HepG2 (cell line): ENCODE measurements at regions not wholly inside any gene's neighbourhood (a gene's known extent, or its start where the extent isn't known, plus 50 kb on each side); places are given as distances from the start of the nearest gene placed in this dataset.

Experiments used
- ATF1 ChIP-seq: IDR thresholded peaks from 2 replicates; pipeline ENCODE4 v1.6.1; 2016; ENCODE audit warnings: mild to moderate bottlenecking, control low read depth
- CAMTA2 ChIP-seq: sonication (generic); formaldehyde crosslinking; IDR thresholded peaks from 2 replicates; pipeline ENCODE4 v1.4.0; 2020; ENCODE audit warnings: mild to moderate bottlenecking, missing genetic modification reagents, borderline replicate concordance
- ETV6 ChIP-seq: sonication (generic); formaldehyde crosslinking; conservative IDR thresholded peaks from 2 replicates; pipeline ENCODE4 v1.4.0; 2020; ENCODE audit warnings: missing genetic modification reagents
- FLYWCH1 ChIP-seq: sonication (generic); formaldehyde crosslinking; IDR thresholded peaks from 2 replicates; pipeline ENCODE4 v1.8.1; 2023; ENCODE audit warnings: mild to moderate bottlenecking, missing genetic modification reagents
- FOSL1 ChIP-seq: sonication (generic); formaldehyde crosslinking; IDR thresholded peaks from 2 replicates; pipeline ENCODE4 v1.9.0; 2021; ENCODE audit warnings: missing genetic modification reagents, borderline replicate concordance
- GABPA ChIP-seq, 2 experiments: IDR thresholded peaks; 2 replicates each; pipeline ENCODE4 v1.6.1; 2011 to 2016; ENCODE audit warnings: low read depth in 2 of 2, low read length in 1 of 2, missing biosample characterization in 1 of 2, missing genetic modification characterization in 1 of 2
- HNRNPL ChIP-seq: fragments of 200-400 bp; formaldehyde crosslinking; IDR thresholded peaks from 2 replicates; pipeline ENCODE4 v1.6.1; 2017; ENCODE audit warnings: mild to moderate bottlenecking, low read depth, low read length
- ISL2 ChIP-seq: sonication (generic); formaldehyde crosslinking; IDR thresholded peaks from 2 replicates; pipeline ENCODE4 v1.5.0; 2020; ENCODE audit warnings: missing genetic modification reagents
- JARID2 ChIP-seq: sonication (generic); formaldehyde crosslinking; IDR thresholded peaks from 2 replicates; pipeline ENCODE4 v1.8.1; 2023; ENCODE audit warnings: missing genetic modification reagents, inconsistent platforms; ENCODE audit not compliant: insufficient replicate concordance
- PHF8 ChIP-seq: sonication (generic); formaldehyde crosslinking; IDR thresholded peaks from 2 replicates; pipeline ENCODE4 v1.5.0; 2020; ENCODE audit warnings: missing genetic modification reagents
- RAD51 ChIP-seq: fragments of 450-650 bp; IDR thresholded peaks from 2 replicates; pipeline ENCODE4 v1.6.1; 2016; ENCODE audit warnings: borderline replicate concordance
- TOE1 ChIP-seq: sonication (generic); formaldehyde crosslinking; IDR thresholded peaks from 2 replicates; pipeline ENCODE4 v1.4.0; 2020; ENCODE audit warnings: mild to moderate bottlenecking, missing genetic modification reagents
- XBP1 ChIP-seq: sonication (generic); formaldehyde crosslinking; IDR thresholded peaks from 2 replicates; pipeline ENCODE4 v1.5.0; 2020; ENCODE audit warnings: missing genetic modification reagents
- ZNF207 ChIP-seq: fragments of 450-650 bp; IDR thresholded peaks from 2 replicates; pipeline ENCODE4 v1.6.1; 2016; ENCODE audit warnings: antibody characterized with exemption, borderline replicate concordance
- ZNF572 ChIP-seq: sonication (generic); formaldehyde crosslinking; IDR thresholded peaks from 2 replicates; pipeline ENCODE4 v1.5.1; 2020; ENCODE audit warnings: mild to moderate bottlenecking, missing genetic modification reagents
- ZNF670 ChIP-seq: sonication (generic); formaldehyde crosslinking; IDR thresholded peaks from 2 replicates; pipeline ENCODE4 v1.8.0; 2022; ENCODE audit warnings: mild to moderate bottlenecking, missing genetic modification reagents, borderline replicate concordance
- ZNF776 ChIP-seq: sonication (generic); formaldehyde crosslinking; IDR thresholded peaks from 2 replicates; pipeline ENCODE4 v1.4.0; 2020; ENCODE audit warnings: mild to moderate bottlenecking, missing genetic modification reagents
- TF ChIP-seq, protein P1 (sequence below), 2 experiments: sonication (generic) in 1 of 2; formaldehyde crosslinking in 1 of 2; IDR thresholded peaks; 2 replicates each; pipeline versions ENCODE4 v1.4.0 to v1.6.1; 2016 to 2020; ENCODE audit warnings: borderline replicate concordance in 1 of 2, low read depth in 1 of 2, mild to moderate bottlenecking in 1 of 2, missing genetic modification reagents in 1 of 2
- TF ChIP-seq, protein P2 (sequence below): IDR thresholded peaks from 2 replicates; pipeline ENCODE4 v1.6.1; 2016; ENCODE audit warnings: missing genetic modification reagents, missing compliant biosample characterization
- TF ChIP-seq, protein P3 (sequence below): IDR thresholded peaks from 2 replicates; pipeline ENCODE4 v1.6.1; 2016; ENCODE audit warnings: low read depth, control low read depth
- TF ChIP-seq, protein P4 (sequence below): IDR thresholded peaks from 2 replicates; pipeline ENCODE4 v1.6.1; 2016; ENCODE audit warnings: missing compliant biosample characterization, missing genetic modification reagents, borderline replicate concordance
- TF ChIP-seq, protein P5 (sequence below): sonication (generic); formaldehyde crosslinking; IDR thresholded peaks from 2 replicates; pipeline ENCODE4 v1.4.0; 2020; ENCODE audit warnings: missing genetic modification reagents

DNA sequence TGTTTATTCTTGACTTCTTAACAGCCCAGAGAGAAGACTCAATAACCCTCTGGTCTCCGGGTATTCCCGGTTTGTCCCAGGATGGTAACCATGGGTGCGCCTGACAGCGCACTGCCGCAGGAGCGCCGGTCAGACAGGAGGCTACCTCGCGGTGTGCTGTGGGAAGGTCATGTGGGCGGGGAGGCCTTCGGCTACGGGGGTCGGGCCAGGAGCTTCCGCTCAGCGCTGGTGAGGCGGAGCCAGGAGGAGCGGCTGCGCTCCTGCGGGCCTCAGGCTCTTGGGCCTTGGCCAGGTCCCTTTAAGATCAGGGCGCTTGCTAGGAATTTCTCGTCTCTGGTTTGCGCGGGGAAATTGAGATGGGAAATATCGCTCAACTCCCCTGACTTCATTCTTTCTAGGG, 182.3 kb upstream of the NDN start (continued):
- TF ChIP-seq, protein P1, sequence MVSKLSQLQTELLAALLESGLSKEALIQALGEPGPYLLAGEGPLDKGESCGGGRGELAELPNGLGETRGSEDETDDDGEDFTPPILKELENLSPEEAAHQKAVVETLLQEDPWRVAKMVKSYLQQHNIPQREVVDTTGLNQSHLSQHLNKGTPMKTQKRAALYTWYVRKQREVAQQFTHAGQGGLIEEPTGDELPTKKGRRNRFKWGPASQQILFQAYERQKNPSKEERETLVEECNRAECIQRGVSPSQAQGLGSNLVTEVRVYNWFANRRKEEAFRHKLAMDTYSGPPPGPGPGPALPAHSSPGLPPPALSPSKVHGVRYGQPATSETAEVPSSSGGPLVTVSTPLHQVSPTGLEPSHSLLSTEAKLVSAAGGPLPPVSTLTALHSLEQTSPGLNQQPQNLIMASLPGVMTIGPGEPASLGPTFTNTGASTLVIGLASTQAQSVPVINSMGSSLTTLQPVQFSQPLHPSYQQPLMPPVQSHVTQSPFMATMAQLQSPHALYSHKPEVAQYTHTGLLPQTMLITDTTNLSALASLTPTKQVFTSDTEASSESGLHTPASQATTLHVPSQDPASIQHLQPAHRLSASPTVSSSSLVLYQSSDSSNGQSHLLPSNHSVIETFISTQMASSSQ (IDR thresholded peaks at IDR 0.05; ENCODE audit: low read depth): no peak
- TF ChIP-seq, protein P1 (CRISPR knock-in tag; IDR thresholded peaks at IDR 0.05; ENCODE audit: borderline replicate concordance): no peak
- TF ChIP-seq ZNF670 (CRISPR knock-in tag) (no peak), FOSL1 (CRISPR knock-in tag) (no peak), PHF8 (no peak), ZNF207 (no peak), FLYWCH1 (no peak), XBP1 (CRISPR knock-in tag) (no peak), ETV6 (CRISPR knock-in tag) (no peak), ISL2 (CRISPR knock-in tag) (no peak), GABPA (IDR thresholded peaks at IDR 0.05; ENCODE audit: low read depth, low read length) (peak; percentile 52), GABPA (CRISPR knock-in tag; IDR thresholded peaks at IDR 0.05; ENCODE audit: low read depth) (peak; percentile 81), ATF1 (CRISPR knock-in tag) (no peak), ZNF572 (CRISPR knock-in tag) (no peak), JARID2 (CRISPR knock-in tag) (no peak), HNRNPL (no peak), CAMTA2 (CRISPR knock-in tag) (no peak), RAD51 (no peak), TOE1 (no peak), ZNF776 (CRISPR knock-in tag) (no peak)
- TF ChIP-seq, protein P2, sequence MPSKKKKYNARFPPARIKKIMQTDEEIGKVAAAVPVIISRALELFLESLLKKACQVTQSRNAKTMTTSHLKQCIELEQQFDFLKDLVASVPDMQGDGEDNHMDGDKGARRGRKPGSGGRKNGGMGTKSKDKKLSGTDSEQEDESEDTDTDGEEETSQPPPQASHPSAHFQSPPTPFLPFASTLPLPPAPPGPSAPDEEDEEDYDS (CRISPR knock-in tag): no peak
- TF ChIP-seq, protein P3, sequence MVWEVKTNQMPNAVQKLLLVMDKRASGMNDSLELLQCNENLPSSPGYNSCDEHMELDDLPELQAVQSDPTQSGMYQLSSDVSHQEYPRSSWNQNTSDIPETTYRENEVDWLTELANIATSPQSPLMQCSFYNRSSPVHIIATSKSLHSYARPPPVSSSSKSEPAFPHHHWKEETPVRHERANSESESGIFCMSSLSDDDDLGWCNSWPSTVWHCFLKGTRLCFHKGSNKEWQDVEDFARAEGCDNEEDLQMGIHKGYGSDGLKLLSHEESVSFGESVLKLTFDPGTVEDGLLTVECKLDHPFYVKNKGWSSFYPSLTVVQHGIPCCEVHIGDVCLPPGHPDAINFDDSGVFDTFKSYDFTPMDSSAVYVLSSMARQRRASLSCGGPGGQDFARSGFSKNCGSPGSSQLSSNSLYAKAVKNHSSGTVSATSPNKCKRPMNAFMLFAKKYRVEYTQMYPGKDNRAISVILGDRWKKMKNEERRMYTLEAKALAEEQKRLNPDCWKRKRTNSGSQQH (CRISPR knock-in tag): no peak
- TF ChIP-seq, protein P4, sequence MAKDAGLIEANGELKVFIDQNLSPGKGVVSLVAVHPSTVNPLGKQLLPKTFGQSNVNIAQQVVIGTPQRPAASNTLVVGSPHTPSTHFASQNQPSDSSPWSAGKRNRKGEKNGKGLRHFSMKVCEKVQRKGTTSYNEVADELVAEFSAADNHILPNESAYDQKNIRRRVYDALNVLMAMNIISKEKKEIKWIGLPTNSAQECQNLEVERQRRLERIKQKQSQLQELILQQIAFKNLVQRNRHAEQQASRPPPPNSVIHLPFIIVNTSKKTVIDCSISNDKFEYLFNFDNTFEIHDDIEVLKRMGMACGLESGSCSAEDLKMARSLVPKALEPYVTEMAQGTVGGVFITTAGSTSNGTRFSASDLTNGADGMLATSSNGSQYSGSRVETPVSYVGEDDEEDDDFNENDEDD (CRISPR knock-in tag): no peak; the same call in 1 of the 2 replicates
- TF ChIP-seq, protein P5, sequence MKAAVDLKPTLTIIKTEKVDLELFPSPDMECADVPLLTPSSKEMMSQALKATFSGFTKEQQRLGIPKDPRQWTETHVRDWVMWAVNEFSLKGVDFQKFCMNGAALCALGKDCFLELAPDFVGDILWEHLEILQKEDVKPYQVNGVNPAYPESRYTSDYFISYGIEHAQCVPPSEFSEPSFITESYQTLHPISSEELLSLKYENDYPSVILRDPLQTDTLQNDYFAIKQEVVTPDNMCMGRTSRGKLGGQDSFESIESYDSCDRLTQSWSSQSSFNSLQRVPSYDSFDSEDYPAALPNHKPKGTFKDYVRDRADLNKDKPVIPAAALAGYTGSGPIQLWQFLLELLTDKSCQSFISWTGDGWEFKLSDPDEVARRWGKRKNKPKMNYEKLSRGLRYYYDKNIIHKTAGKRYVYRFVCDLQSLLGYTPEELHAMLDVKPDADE: no peak
